ENCODE measurements at regions not wholly inside any gene's neighbourhood (a gene's known extent, or its start where the extent isn't known, plus 50 kb on each side); places are given as distances from the start of the nearest gene placed in this dataset.

- peaks cover 10% of the 10 kb centered on the region for H3K27me3 ChIP-seq (ENCODE audit: control insufficient read depth, insufficient read depth, low read length)
- H3K4me3 ChIP-seq (ENCODE audit: low read depth, low read length): no peak overlapping the region
- no peak for DNase-seq (ENCODE audit: low read depth)
- TF ChIP-seq CTCF (IDR thresholded peaks at IDR 0.05; ENCODE audit: insufficient read depth, low read length, poor library complexity, severe bottlenecking): no peak
- H3K36me3 ChIP-seq (ENCODE audit: control insufficient read depth, insufficient read depth, low read length): no peaks in the 10 kb centered on the region
Observed at GRCh38 chr2:235366807-235367206, 127.0 kb upstream of the AGAP1 start.

GRCh38 chr2:235371018-235371417 lies 122.8 kb upstream of the AGAP1 start:
- Histone ChIP-seq H3K36me3 (ENCODE audit: control insufficient read depth, insufficient read depth, low read length) (no peaks in the 10 kb centered on the region), H3K4me3 (ENCODE audit: low read depth, low read length) (no peak overlapping the region), H3K27me3 (ENCODE audit: control insufficient read depth, insufficient read depth, low read length) (no peaks in the 10 kb centered on the region)
- DNase-seq (ENCODE audit: low read depth): no peak
- no peak for TF ChIP-seq CTCF (IDR thresholded peaks at IDR 0.05; ENCODE audit: insufficient read depth, low read length, poor library complexity, severe bottlenecking)

- DNase-seq (ENCODE audit: low read depth): peak; percentile 16
- no peak for TF ChIP-seq CTCF (IDR thresholded peaks at IDR 0.05; ENCODE audit: insufficient read depth, low read length, poor library complexity, severe bottlenecking)
- Histone ChIP-seq H3K36me3 (ENCODE audit: control insufficient read depth, insufficient read depth, low read length) (no peaks in the 10 kb centered on the region), H3K27me3 (ENCODE audit: control insufficient read depth, insufficient read depth, low read length) (no peaks in the 10 kb centered on the region), H3K4me3 (ENCODE audit: low read depth, low read length) (no peak overlapping the region)
Observed at GRCh38 chr2:235373171-235373570, 120.7 kb upstream of the AGAP1 start.

GRCh38 chr2:235377176-235377575 lies 116.7 kb upstream of the AGAP1 start:
- no peaks in the 10 kb centered on the region for H3K36me3 ChIP-seq (ENCODE audit: control insufficient read depth, insufficient read depth, low read length)
- no peak for DNase-seq (ENCODE audit: low read depth)
- H3K4me3 ChIP-seq (ENCODE audit: low read depth, low read length): no peak overlapping the region
- TF ChIP-seq CTCF (IDR thresholded peaks at IDR 0.05; ENCODE audit: insufficient read depth, low read length, poor library complexity, severe bottlenecking): no peak
- H3K27me3 ChIP-seq (ENCODE audit: control insufficient read depth, insufficient read depth, low read length): no peaks in the 10 kb centered on the region

- no peaks in the 10 kb centered on the region for H3K36me3 ChIP-seq (ENCODE audit: control insufficient read depth, insufficient read depth, low read length)
- no peak for TF ChIP-seq CTCF (IDR thresholded peaks at IDR 0.05; ENCODE audit: insufficient read depth, low read length, poor library complexity, severe bottlenecking)
- no peak overlapping the region for H3K4me3 ChIP-seq (ENCODE audit: low read depth, low read length)
- peak; percentile 19 for DNase-seq (ENCODE audit: low read depth)
- H3K27me3 ChIP-seq (ENCODE audit: control insufficient read depth, insufficient read depth, low read length): no peaks in the 10 kb centered on the region
Observed at GRCh38 chr2:235378246-235378645, 115.6 kb upstream of the AGAP1 start.

GRCh38 chr2:235378944-235379343 lies 114.9 kb upstream of the AGAP1 start:
- Histone ChIP-seq H3K4me3 (ENCODE audit: low read depth, low read length) (no peak overlapping the region), H3K36me3 (ENCODE audit: control insufficient read depth, insufficient read depth, low read length) (no peaks in the 10 kb centered on the region), H3K27me3 (ENCODE audit: control insufficient read depth, insufficient read depth, low read length) (no peaks in the 10 kb centered on the region)
- no peak for DNase-seq (ENCODE audit: low read depth)
- TF ChIP-seq CTCF (IDR thresholded peaks at IDR 0.05; ENCODE audit: insufficient read depth, low read length, poor library complexity, severe bottlenecking): no peak

Measured in kidney epithelial cell (primary cell).